ENCODE measurements at regions not wholly inside any gene's neighbourhood (a gene's known extent, or its start where the extent isn't known, plus 50 kb on each side); places are given as distances from the start of the nearest gene placed in this dataset.
A peak's percentile ranks its signal among the peaks of the same experiment; 100 is the strongest.

DNA sequence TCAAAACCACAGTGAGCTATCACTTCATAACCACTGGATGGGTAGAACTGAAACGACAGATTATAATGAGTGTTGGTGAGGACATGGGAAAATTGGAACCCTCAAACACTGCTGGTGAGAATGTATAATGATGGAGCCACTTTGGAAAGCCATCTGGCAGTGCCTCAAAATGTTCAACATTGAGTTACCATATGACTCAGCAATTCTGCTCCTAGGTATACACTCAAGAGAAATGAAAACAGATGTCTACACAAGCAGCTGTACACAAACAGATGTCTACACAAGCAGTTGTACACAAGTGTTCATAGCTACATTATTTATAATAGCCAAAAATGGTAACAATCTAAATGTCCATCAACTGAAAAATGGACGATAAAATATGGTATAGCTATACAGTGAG is 143.9 kb downstream of the PDGFRA start:
- no peak for DNase-seq (ENCODE audit: low read depth, low spot score)
- in situ Hi-C loops (cut with HindIII; ENCODE audit: low sequenced_read_pairs), result no loop called here
- no peak overlapping the region for H3K4me3 ChIP-seq (ENCODE audit: low read depth, low read length)
- no peak for TF ChIP-seq CTCF (IDR thresholded peaks at IDR 0.05; ENCODE audit: low read depth, low read length)

- no peak overlapping the region for H3K4me3 ChIP-seq (ENCODE audit: low read depth, low read length)
- DNase-seq (ENCODE audit: low read depth, low spot score), result no peak
- in situ Hi-C loops (cut with HindIII; ENCODE audit: low sequenced_read_pairs), result no loop called here
- no peak for TF ChIP-seq CTCF (IDR thresholded peaks at IDR 0.05; ENCODE audit: low read depth, low read length)
These were observed 144.7 kb downstream of the PDGFRA start for GRCh38 chr4:54373718-54374210.

- no peak overlapping the region for H3K4me3 ChIP-seq (ENCODE audit: low read depth, low read length)
- no peak for TF ChIP-seq CTCF (IDR thresholded peaks at IDR 0.05; ENCODE audit: low read depth, low read length)
- in situ Hi-C loops (cut with HindIII; ENCODE audit: low sequenced_read_pairs), result no loop called here
- peak; percentile 60 for DNase-seq (ENCODE audit: low read depth, low spot score)
These were observed 149.4 kb downstream of the PDGFRA start for GRCh38 chr4:54378461-54378860.

GRCh38 chr4:54384152-54384551 is 155.1 kb downstream of the PDGFRA start:
- in situ Hi-C loops (cut with HindIII; ENCODE audit: low sequenced_read_pairs), result no loop called here
- DNase-seq (ENCODE audit: low read depth, low spot score), result no peak
- no peak for TF ChIP-seq CTCF (IDR thresholded peaks at IDR 0.05; ENCODE audit: low read depth, low read length)
- H3K4me3 ChIP-seq (ENCODE audit: low read depth, low read length), result no peak overlapping the region

DNA sequence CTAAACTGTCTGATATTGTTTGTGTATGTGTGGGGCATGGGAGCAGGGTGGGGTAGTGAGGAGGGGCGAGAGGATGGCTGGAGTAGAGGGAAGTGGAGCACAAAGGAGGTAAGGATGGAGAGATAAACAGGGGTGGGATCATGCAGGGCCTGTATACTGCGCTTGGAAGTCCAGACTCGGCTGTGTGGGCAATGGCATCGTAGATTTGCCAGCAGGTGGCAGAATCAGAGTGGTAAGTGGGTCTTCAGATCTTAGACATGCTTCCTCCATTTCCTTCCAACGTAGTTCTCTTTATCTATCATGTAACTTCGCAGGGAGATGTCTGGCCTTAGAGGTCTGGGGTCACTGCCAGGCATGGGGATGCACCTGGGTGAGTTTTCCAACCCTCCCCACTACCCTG is 155.5 kb downstream of the PDGFRA start:
- DNase-seq (ENCODE audit: low read depth, low spot score), result peak; percentile 50
- H3K4me3 ChIP-seq (ENCODE audit: low read depth, low read length), result no peak overlapping the region
- in situ Hi-C loops (cut with HindIII; ENCODE audit: low sequenced_read_pairs), result no loop called here
- TF ChIP-seq CTCF (IDR thresholded peaks at IDR 0.05; ENCODE audit: low read depth, low read length), result peak; percentile 50

DNA sequence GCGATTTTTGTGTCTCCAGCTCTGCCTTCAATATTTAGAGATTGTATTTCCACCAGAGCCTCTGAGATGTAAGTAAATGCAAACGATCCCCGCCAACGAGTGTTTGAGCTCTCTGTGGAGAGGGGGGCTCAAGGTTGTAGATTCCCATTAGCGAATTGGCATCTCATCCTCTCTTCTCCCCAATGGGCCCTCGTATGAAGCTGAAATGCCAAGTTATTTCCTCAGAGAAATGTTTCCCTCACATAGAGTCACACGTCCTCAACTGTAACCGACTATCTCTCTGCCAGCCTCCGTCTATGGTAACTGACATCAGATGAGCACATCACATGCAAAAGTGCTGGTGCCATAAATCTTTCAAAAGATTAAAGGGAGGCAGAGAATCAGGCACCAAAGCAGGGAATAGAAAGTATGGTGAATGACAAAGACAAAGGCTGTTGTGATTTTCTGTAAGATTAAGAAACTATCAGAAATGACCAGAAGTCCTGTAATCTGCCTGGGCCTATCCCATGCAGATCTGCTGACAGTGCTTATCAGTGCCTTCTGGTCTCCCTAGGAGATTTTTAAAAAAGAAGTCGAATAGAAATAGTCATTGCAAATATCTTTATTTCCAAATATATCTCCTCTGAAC is 157.1 kb downstream of the PDGFRA start:
- DNase-seq (ENCODE audit: low read depth, low spot score), result no peak
- in situ Hi-C loops (cut with HindIII; ENCODE audit: low sequenced_read_pairs), result no loop called here
- no peak for TF ChIP-seq CTCF (IDR thresholded peaks at IDR 0.05; ENCODE audit: low read depth, low read length)
- no peak overlapping the region for H3K4me3 ChIP-seq (ENCODE audit: low read depth, low read length)
